GM10266 (cell line): ENCODE measurements at regions not wholly inside any gene's neighbourhood (a gene's known extent, or its start where the extent isn't known, plus 50 kb on each side); places are given as distances from the start of the nearest gene placed in this dataset.

ENCODE experiments used
- DNase-seq: peaks from one replicate; pipeline ENCODE4 v3.0.0; 2012; ENCODE audit errors: extremely low spot score
- TF ChIP-seq, protein P1 (sequence below): IDR thresholded peaks from 2 replicates; pipeline ENCODE4 v1.5.1; 2012; ENCODE audit warnings: mild to moderate bottlenecking, low read depth; ENCODE audit not compliant: control insufficient read depth, insufficient read depth; ENCODE audit errors: missing control alignments

DNA sequence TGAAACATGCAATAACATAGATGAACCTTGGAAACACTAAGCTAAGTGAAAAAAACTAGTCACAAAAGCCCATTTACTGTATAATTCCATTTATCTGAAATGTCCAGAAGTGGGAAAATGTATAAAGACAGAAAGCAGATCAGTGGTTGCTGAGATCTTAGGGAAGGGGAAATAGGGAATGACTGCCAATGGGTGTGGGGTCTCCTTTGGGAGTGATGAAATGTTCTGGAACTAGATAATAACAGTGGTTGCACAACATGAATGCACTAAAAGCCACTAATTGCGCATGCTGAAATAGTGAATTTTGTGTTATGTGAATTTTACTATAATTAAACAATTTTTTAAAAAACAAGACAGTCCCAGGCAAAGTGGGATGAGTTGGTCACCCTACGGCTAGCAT, 472.8 kb downstream of the CCDC171 start:
- no peak for DNase-seq
- TF ChIP-seq, protein P1, sequence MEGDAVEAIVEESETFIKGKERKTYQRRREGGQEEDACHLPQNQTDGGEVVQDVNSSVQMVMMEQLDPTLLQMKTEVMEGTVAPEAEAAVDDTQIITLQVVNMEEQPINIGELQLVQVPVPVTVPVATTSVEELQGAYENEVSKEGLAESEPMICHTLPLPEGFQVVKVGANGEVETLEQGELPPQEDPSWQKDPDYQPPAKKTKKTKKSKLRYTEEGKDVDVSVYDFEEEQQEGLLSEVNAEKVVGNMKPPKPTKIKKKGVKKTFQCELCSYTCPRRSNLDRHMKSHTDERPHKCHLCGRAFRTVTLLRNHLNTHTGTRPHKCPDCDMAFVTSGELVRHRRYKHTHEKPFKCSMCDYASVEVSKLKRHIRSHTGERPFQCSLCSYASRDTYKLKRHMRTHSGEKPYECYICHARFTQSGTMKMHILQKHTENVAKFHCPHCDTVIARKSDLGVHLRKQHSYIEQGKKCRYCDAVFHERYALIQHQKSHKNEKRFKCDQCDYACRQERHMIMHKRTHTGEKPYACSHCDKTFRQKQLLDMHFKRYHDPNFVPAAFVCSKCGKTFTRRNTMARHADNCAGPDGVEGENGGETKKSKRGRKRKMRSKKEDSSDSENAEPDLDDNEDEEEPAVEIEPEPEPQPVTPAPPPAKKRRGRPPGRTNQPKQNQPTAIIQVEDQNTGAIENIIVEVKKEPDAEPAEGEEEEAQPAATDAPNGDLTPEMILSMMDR = no peak

DNA sequence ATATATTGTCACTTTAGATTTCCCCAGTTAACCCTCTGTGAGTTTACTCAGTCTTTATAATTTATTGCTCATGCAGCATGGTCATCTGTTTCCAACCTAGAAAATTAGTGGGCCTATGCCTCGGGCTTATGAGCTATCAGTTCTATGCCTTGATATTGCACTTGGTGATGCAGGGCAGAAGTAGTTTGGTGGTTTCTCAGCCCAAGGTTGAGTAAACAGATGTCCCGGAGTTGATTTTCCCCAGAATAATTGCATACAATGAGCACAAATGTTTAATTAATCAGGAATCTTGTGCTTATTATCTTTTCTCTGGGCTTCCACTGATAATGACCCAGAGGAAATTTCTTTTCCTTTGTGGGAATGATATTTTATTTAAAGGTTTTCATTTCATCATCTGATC, 474.0 kb downstream of the CCDC171 start:
- DNase-seq = no peak

DNA sequence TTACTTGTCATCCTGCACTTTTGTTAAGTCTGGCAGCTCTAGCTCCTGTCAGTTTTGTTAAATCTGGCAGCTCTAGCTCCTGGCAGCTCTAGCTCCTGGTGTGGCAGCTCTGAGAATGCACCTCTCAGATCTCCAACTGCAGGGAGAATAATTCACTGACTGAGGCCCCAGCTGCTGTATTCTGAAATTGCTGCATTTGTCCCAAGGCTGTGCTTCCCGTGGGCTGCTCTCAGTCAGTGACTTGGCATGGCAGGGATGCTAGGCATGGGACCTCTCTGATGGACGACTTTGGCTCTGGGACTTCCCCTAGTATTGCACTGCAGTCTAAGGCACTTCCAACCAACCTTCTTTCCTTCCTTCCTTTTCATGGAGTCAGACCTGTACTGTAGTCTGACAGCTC, 475.7 kb downstream of the CCDC171 start:
- no peak for DNase-seq

More for the DNA sequence above, 474.0 kb downstream of the CCDC171 start:
- TF ChIP-seq, protein P1 = no peak

DNA sequence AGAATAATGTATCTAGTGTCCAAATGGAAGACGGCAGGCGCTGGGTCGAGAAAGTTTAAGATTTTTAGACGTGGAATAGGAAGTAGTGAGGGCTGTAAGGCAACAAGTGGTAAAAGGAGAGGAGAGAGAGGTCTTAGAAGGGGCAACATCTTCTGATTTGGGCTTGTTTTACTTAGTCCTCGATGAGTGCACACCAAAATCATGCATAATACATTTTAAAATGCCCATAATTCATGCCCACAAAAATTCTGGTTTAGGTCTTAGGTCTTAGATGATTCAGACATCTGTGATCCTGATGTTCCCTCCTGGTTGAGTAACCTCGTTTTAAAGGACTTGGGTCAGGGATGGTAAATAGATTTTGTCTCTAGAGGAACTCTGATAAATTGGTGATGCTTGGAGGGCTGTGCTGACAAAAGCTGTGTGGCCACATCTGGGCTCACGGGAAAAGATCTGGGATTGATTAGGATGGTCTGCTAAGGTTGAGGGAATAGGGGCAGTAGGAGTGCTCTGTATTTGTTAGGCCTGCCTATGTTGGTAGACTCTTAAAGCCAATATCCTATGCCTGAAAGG, 476.3 kb downstream of the CCDC171 start:
- TF ChIP-seq, protein P1 = no peak
- no peak for DNase-seq

More for the DNA sequence above, 475.7 kb downstream of the CCDC171 start:
- TF ChIP-seq, protein P1 = no peak

DNA sequence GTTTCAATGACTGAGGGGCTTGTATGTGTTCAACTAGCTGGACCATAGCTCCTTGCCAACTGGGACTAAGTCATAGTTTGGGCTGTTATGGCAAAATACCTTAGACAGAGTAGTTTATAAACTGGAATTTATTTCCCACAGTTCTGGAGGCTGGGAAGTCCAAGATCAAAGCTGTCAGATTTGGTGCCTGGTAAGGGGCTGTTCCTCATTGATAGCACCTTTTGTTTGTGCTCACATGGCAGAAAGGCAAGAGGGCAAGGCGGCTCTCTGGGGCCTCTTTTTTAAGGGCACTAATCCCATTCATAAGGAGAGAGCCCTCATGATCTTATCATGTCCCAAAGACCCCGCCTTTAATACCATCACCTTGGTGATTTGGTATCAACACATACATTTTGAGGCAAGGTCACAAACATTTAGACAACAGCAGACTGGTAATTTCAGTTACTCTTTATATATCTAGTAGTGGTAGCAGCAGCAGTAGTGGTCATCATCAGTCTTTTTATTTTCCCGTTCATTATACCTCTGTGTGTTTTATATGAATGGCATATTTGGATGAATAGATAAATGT, 477.0 kb downstream of the CCDC171 start:
- TF ChIP-seq, protein P1 = no peak
- DNase-seq = no peak

DNA sequence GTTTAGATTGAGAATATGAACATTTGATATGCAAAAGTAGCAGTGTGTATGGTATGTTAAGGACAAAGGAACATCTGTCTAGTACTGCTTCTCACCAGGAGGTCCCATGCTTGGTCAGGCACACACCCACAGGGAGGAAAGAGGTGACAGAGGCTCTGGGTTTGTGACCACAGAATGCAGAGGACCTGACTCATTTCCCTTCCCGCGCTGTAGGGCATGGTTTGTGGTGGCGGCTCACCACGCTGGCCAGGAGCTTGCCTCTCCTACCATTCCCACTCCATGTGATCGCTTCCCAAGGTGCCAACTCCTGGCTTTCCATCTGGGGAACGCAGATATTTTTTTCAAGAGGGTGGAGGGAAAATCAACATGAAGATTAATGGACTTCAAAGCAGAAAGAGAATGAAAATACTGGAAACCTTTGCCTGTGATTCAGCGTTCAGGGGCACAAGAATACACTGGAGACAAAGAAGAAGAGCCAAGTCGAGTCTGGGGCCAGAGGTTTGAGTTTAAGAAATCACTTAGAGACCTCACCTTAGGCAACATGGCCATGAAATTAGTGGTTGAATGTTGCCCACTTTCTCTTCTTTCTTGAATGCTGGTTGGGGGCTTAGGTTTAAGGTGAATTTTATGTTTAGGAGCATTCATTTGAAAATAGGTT, 477.8 kb downstream of the CCDC171 start:
- DNase-seq = peak; percentile 16
- TF ChIP-seq, protein P1 = no peak

DNA sequence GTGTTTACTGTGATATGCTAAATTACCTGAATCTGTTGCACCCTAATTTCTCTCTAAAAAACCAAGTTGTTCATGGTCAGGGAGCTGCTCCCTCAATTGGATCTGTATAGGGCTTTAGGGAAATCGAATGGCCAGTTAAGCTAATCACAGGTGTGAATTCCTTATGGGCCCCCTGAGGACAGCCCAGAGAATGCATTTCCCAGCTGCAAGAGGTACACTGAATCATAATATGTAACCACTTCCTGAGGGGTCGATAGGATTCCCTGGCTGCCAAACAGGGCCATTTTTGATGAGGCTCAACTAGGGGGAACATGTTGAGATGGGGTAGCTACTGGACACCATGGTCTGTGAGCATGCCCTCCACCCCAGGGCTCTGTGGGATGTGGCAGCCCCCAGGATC, 478.6 kb downstream of the CCDC171 start:
- no peak for DNase-seq
- TF ChIP-seq, protein P1 = no peak
